KMS-11 (cell line): ENCODE measurements at regions not wholly inside any gene's neighbourhood (a gene's known extent, or its start where the extent isn't known, plus 50 kb on each side); places are given as distances from the start of the nearest gene placed in this dataset.
A peak's percentile ranks its signal among the peaks of the same experiment; 100 is the strongest.

ENCODE experiments used
- H2AFZ ChIP-seq: fragments of 200-600 bp; sonication (generic); 2 replicates; pipeline ENCODE4 v1.6.1; 2016; ENCODE audit warnings: antibody characterized with exemption, mixed run types, low read depth
- H3K27ac ChIP-seq: fragments of 200-600 bp; sonication (generic); 2 replicates; pipeline ENCODE4 v1.6.1; 2016; ENCODE audit warnings: mild to moderate bottlenecking, mixed run types
- H3K27me3 ChIP-seq: fragments of 200-600 bp; sonication (generic); 2 replicates; pipeline ENCODE4 v1.6.1; 2017; ENCODE audit warnings: mild to moderate bottlenecking, low read depth, mixed run types, moderate library complexity; ENCODE audit not compliant: insufficient read depth
- H3K36me3 ChIP-seq: fragments of 200-600 bp; sonication (generic); 2 replicates; pipeline ENCODE4 v1.6.1; 2017; ENCODE audit warnings: mild to moderate bottlenecking, mixed run types; ENCODE audit not compliant: insufficient read depth
- H3K4me1 ChIP-seq: fragments of 200-600 bp; sonication (generic); 2 replicates; pipeline ENCODE4 v1.6.1; 2016; ENCODE audit warnings: mild to moderate bottlenecking, low read depth, mixed run types; ENCODE audit not compliant: poor library complexity, severe bottlenecking
- H3K4me2 ChIP-seq: fragments of 200-600 bp; sonication (generic); 2 replicates; pipeline ENCODE4 v1.7.0; 2016; ENCODE audit warnings: mild to moderate bottlenecking, mixed run types
- H3K4me3 ChIP-seq: fragments of 200-600 bp; sonication (generic); IDR thresholded peaks from 2 replicates; pipeline ENCODE4 v1.6.1; 2017; ENCODE audit warnings: low read depth, low read length, mixed read lengths; ENCODE audit not compliant: insufficient read depth
- H3K79me2 ChIP-seq: fragments of 200-600 bp; sonication (generic); 2 replicates; pipeline ENCODE4 v1.6.1; 2016; ENCODE audit warnings: low read depth, mixed run types; ENCODE audit not compliant: insufficient read depth
- H3K9ac ChIP-seq: fragments of 200-600 bp; sonication (generic); 2 replicates; pipeline ENCODE4 v1.6.1; 2016; ENCODE audit warnings: mild to moderate bottlenecking, mixed run types
- H4K20me1 ChIP-seq: fragments of 200-600 bp; sonication (generic); 2 replicates; pipeline ENCODE4 v1.6.1; 2016; ENCODE audit warnings: mild to moderate bottlenecking, mixed run types; ENCODE audit not compliant: insufficient read depth
- TF ChIP-seq, protein P1 (sequence below): fragments of 200-600 bp; sonication (generic); conservative IDR thresholded peaks from 2 replicates; pipeline ENCODE4 v1.6.1; 2017; ENCODE audit warnings: low read depth, mild to moderate bottlenecking, antibody characterized with exemption, low read length, moderate library complexity, mixed read lengths

DNA sequence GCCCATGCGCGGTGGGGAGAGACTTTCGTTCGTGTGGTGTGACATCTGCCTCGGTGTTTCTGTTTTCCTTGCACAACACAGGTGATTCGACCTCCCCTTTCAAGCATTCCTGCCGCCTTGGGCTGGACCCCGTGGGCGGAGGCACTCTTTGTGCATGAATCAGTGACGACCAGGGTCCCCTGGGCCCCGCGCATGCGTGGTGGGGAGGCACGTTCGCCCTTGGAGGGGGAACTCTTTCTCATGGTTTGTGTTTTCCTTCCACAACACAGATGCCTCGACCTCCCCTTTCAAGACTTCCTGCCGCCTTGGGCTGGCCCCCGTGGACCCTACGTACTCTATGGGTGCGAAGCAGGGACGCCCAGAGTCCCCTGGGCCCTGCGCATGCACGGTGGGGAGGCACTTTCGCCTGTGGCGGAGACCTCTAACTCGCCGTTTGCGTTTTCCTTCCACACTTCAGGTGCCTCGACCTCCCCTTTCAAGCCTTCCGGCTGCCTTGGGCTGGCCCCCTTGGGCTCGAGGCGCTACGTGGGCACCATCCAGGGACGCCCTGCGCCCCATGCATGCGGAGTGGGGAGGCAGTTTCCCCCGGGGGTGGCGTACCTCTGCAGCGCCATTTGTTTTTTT, 340.9 kb downstream of the ALG10 start:
- peak overlapping the region; percentile 44 for H2AFZ ChIP-seq

DNA sequence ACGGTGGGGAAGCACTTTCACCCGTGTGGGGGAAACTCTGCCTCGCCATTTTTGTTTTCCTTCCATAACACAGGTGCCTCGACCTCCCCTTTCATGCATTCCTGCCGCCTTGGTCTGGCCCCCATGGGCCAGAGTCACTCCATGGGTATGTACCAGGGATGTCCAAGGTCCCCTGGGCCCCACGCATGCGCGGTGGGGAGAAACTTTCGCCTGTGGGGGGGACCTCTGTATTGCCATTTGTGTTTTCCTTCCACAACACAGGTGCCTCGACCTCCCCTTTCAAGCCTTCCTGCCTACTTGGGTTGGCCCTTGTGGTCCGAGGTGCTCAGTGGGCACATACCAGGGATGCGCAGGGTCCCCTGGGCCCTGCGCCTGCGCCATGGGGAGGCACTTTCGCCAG, 345.8 kb downstream of the ALG10 start:
- no peaks in the 10 kb centered on the region for H3K4me1 ChIP-seq
- H2AFZ ChIP-seq: no peak overlapping the region
- no peak overlapping the region for H3K4me2 ChIP-seq
- H3K27ac ChIP-seq: no peak overlapping the region
- H3K27me3 ChIP-seq: peaks cover 9% of the 10 kb centered on the region
- H3K4me3 ChIP-seq: no peak overlapping the region
- no peaks in the 10 kb centered on the region for H4K20me1 ChIP-seq
- TF ChIP-seq, protein P1, sequence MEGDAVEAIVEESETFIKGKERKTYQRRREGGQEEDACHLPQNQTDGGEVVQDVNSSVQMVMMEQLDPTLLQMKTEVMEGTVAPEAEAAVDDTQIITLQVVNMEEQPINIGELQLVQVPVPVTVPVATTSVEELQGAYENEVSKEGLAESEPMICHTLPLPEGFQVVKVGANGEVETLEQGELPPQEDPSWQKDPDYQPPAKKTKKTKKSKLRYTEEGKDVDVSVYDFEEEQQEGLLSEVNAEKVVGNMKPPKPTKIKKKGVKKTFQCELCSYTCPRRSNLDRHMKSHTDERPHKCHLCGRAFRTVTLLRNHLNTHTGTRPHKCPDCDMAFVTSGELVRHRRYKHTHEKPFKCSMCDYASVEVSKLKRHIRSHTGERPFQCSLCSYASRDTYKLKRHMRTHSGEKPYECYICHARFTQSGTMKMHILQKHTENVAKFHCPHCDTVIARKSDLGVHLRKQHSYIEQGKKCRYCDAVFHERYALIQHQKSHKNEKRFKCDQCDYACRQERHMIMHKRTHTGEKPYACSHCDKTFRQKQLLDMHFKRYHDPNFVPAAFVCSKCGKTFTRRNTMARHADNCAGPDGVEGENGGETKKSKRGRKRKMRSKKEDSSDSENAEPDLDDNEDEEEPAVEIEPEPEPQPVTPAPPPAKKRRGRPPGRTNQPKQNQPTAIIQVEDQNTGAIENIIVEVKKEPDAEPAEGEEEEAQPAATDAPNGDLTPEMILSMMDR: no peak
- H3K9ac ChIP-seq: no peak overlapping the region
- no peaks in the 10 kb centered on the region for H3K36me3 ChIP-seq
- no peaks in the 10 kb centered on the region for H3K79me2 ChIP-seq

More for the DNA sequence above, 340.9 kb downstream of the ALG10 start:
- TF ChIP-seq, protein P1: no peak
- peak overlapping the region; percentile 13; the same call in 1 of the 2 replicates for H3K4me2 ChIP-seq
- H3K36me3 ChIP-seq: no peaks in the 10 kb centered on the region
- H3K4me1 ChIP-seq: no peaks in the 10 kb centered on the region
- H3K27me3 ChIP-seq: peaks cover 24% of the 10 kb centered on the region
- no peak overlapping the region for H3K9ac ChIP-seq
- no peaks in the 10 kb centered on the region for H4K20me1 ChIP-seq
- H3K4me3 ChIP-seq: no peak overlapping the region
- no peak overlapping the region for H3K27ac ChIP-seq
- H3K79me2 ChIP-seq: no peaks in the 10 kb centered on the region

DNA sequence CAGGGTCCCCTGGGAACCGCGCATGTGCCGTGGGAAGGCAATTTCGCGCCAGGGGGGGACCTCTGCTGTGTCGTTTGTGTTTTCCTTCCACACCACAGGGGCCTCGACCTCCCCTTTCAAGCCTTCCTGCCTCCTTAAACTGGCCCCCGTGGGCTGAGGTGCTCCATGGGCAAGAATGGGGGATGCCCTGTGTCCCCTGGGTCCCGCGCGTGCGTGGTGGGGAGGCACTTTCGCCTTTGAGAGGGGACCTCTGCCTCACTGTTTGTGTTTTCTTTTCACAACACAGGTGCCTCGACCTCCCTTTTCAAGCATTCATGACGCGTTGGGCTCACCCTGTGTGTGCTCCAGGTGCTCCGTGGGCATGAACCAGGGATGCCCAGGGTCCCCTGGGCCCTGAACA, 348.8 kb downstream of the ALG10 start:
- no peak overlapping the region for H2AFZ ChIP-seq
- H3K79me2 ChIP-seq: no peaks in the 10 kb centered on the region
- H3K4me2 ChIP-seq: no peak overlapping the region
- TF ChIP-seq, protein P1: no peak
- no peak overlapping the region for H3K4me3 ChIP-seq
- no peak overlapping the region for H3K27ac ChIP-seq
- H3K27me3 ChIP-seq: peaks cover 9% of the 10 kb centered on the region
- no peaks in the 10 kb centered on the region for H3K4me1 ChIP-seq
- H3K36me3 ChIP-seq: no peaks in the 10 kb centered on the region
- H4K20me1 ChIP-seq: no peaks in the 10 kb centered on the region
- H3K9ac ChIP-seq: no peak overlapping the region

DNA sequence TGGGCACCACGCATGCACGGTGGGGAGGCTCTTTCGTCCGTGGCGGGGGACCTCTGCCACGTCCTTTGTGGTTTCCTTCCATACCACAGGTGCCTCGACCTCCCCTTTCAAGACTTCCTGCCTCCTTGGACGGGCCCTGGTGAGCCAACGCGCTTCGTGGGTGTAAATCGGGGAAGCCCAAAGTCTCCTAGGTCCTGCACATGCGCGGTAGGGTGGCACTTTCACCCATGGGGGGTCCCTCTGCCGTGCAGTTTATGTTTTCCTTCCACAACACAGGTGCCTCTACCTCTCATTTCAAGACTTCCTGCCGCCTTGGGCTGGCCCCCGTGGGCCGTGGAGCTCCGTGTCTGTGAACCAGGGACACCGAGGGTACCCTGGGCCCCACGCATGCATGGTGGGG, 349.7 kb downstream of the ALG10 start:
- H3K27me3 ChIP-seq: peaks cover 9% of the 10 kb centered on the region
- H3K4me2 ChIP-seq: no peak overlapping the region
- H3K9ac ChIP-seq: no peak overlapping the region
- H3K4me1 ChIP-seq: no peaks in the 10 kb centered on the region
- H3K79me2 ChIP-seq: no peaks in the 10 kb centered on the region
- H3K27ac ChIP-seq: no peak overlapping the region
- H4K20me1 ChIP-seq: no peaks in the 10 kb centered on the region
- no peak overlapping the region for H3K4me3 ChIP-seq
- no peak overlapping the region for H2AFZ ChIP-seq
- H3K36me3 ChIP-seq: no peaks in the 10 kb centered on the region
- TF ChIP-seq, protein P1: no peak
